GM13977 (cell line): ENCODE measurements at regions not wholly inside any gene's neighbourhood (a gene's known extent, or its start where the extent isn't known, plus 50 kb on each side); places are given as distances from the start of the nearest gene placed in this dataset.

Experiments used
- DNase-seq: peaks from one replicate; pipeline ENCODE4 v3.0.0; 2012; ENCODE audit warnings: low spot score
- CTCF ChIP-seq: IDR thresholded peaks from 2 replicates; pipeline ENCODE4 v1.5.1; 2012; ENCODE audit warnings: mild to moderate bottlenecking, control low read depth; ENCODE audit not compliant: insufficient read depth; ENCODE audit errors: extremely low read depth, missing control alignments
- in situ Hi-C: fragments of 300-500 bp; cut with MboI; formaldehyde crosslinking; loops from one replicate; pipeline ENCODE4 v1.12.0; 2022; ENCODE audit warnings: low sequenced_read_pairs, low pct_unique_long_range_greater_than_20kb, mixed read lengths, inconsistent platforms; ENCODE audit not compliant: unreplicated experiment

- TF ChIP-seq CTCF, result no peak
- DNase-seq, result no peak
- in situ Hi-C loops, result no loop called here
These were observed 187.1 kb downstream of the KIF4B start for GRCh38 chr5:155200608-155201007.

GRCh38 chr5:155211764-155212163, 198.2 kb downstream of the KIF4B start:
- no peak for DNase-seq
- in situ Hi-C loops, result no loop called here

GRCh38 chr5:155222393-155222792, 208.8 kb downstream of the KIF4B start:
- no peak for DNase-seq

More at GRCh38 chr5:155211764-155212163, 198.2 kb downstream of the KIF4B start:
- no peak for TF ChIP-seq CTCF

GRCh38 chr5:155229135-155229534, 215.6 kb downstream of the KIF4B start:
- in situ Hi-C loops, result no loop called here
- no peak for TF ChIP-seq CTCF
- DNase-seq, result no peak

More at GRCh38 chr5:155222393-155222792, 208.8 kb downstream of the KIF4B start:
- in situ Hi-C loops, result no loop called here
- no peak for TF ChIP-seq CTCF

- in situ Hi-C loops, result no loop called here
- TF ChIP-seq CTCF, result no peak
- no peak for DNase-seq
These were observed 226.2 kb downstream of the KIF4B start for GRCh38 chr5:155239803-155240202.

- in situ Hi-C loops, result no loop called here
- TF ChIP-seq CTCF, result no peak
- no peak for DNase-seq
These were observed 237.0 kb downstream of the KIF4B start for GRCh38 chr5:155250596-155250995.

GRCh38 chr5:155252025-155252424, 238.5 kb downstream of the KIF4B start:
- DNase-seq, result no peak
- no peak for TF ChIP-seq CTCF
- in situ Hi-C loops, result no loop called here
